ENCODE measurements at regions not wholly inside any gene's neighbourhood (a gene's known extent, or its start where the extent isn't known, plus 50 kb on each side); places are given as distances from the start of the nearest gene placed in this dataset.

GRCh38 chr5:39880985-39881384, 456.2 kb upstream of the DAB2 start:
- CTCF ChIA-PET, result no interaction called here
- DNase-seq (no peak), ATAC-seq (no peak)
- Mint-ChIP-seq H3K27me3 (peaks cover 4% of the 10 kb centered on the region), H3K9me3 (ENCODE audit: low read depth) (no peaks in the 10 kb centered on the region), H3K36me3 (no peaks in the 10 kb centered on the region), H3K27ac (no peak overlapping the region), H3K4me3 (no peak overlapping the region), H3K4me1 (no peaks in the 10 kb centered on the region)

DNA sequence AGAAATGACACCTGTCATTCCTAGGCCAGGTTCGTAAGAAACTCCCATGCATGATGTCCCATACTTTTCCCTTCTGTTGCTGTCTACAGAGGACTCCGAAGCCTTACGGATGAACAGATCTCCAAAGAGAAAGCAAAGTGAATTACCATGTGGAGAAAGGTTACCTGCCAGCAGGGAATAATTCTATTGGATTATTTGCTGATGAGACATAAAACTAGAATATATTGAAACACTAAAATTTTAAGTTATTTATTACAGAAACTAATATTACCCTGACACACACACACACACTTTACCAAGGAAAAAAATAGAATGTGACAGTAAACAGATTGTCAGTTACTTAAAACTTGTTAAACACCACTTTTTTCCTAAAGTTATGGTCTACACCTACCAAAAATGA, 452.7 kb upstream of the DAB2 start:
- no peak for ATAC-seq
- Mint-ChIP-seq H3K4me3 (no peak overlapping the region), H3K4me1 (no peaks in the 10 kb centered on the region), H3K27ac (no peak overlapping the region), H3K9me3 (ENCODE audit: low read depth) (no peaks in the 10 kb centered on the region), H3K27me3 (peaks cover 9% of the 10 kb centered on the region), H3K36me3 (no peaks in the 10 kb centered on the region)
- no peak for DNase-seq
- CTCF ChIA-PET, result no interaction called here

- Mint-ChIP-seq H3K9me3 (ENCODE audit: low read depth) (no peaks in the 10 kb centered on the region), H3K27ac (no peak overlapping the region), H3K27me3 (peaks cover 10% of the 10 kb centered on the region), H3K36me3 (no peaks in the 10 kb centered on the region), H3K4me3 (no peak overlapping the region), H3K4me1 (no peaks in the 10 kb centered on the region)
- no peak for ATAC-seq
- no peak for DNase-seq
- CTCF ChIA-PET, result no interaction called here
Observed at GRCh38 chr5:39876146-39876545, 451.4 kb upstream of the DAB2 start.

- Mint-ChIP-seq H3K36me3 (no peaks in the 10 kb centered on the region), H3K4me3 (no peak overlapping the region), H3K27ac (no peak overlapping the region), H3K27me3 (peaks cover 7% of the 10 kb centered on the region), H3K9me3 (ENCODE audit: low read depth) (no peaks in the 10 kb centered on the region), H3K4me1 (no peaks in the 10 kb centered on the region)
- DNase-seq (no peak), ATAC-seq (no peak)
- CTCF ChIA-PET, result no interaction called here
Observed at GRCh38 chr5:39870137-39870536, 445.4 kb upstream of the DAB2 start.

DNA sequence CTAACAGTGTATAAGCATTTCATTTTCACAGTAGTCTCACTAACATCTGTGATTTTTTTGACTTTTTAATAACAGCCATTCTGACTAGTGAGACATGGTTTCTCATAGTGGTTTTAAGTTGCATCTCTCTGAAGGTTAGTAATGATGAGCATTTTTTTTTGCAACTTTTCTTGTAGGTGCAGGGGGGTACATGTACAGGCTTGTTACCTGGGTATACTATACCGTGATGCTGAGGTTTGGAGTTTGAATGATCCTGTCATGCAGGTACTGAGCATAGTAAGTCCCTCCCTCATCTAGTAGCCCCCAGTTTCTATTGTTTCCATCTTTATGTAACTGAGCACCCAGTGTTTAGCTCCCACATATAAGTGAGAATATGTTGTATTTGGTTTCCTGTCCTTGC, 444.6 kb upstream of the DAB2 start:
- Mint-ChIP-seq H3K27ac (no peak overlapping the region), H3K36me3 (no peaks in the 10 kb centered on the region), H3K9me3 (ENCODE audit: low read depth) (no peaks in the 10 kb centered on the region)

GRCh38 chr5:39867923-39868322, 443.1 kb upstream of the DAB2 start:
- Mint-ChIP-seq H3K9me3 (ENCODE audit: low read depth) (no peaks in the 10 kb centered on the region), H3K4me1 (no peaks in the 10 kb centered on the region), H3K27me3 (peaks cover 3% of the 10 kb centered on the region), H3K27ac (no peak overlapping the region), H3K36me3 (no peaks in the 10 kb centered on the region), H3K4me3 (no peak overlapping the region)
- DNase-seq, result no peak
- CTCF ChIA-PET, result no interaction called here
- no peak for ATAC-seq

More for the DNA sequence above, 444.6 kb upstream of the DAB2 start:
- DNase-seq (no peak), ATAC-seq (no peak)
- no peaks in the 10 kb centered on the region for H3K4me1 Mint-ChIP-seq
- H3K4me3 Mint-ChIP-seq, result no peak overlapping the region
- CTCF ChIA-PET, result no interaction called here
- peaks cover 5% of the 10 kb centered on the region for H3K27me3 Mint-ChIP-seq

DNA sequence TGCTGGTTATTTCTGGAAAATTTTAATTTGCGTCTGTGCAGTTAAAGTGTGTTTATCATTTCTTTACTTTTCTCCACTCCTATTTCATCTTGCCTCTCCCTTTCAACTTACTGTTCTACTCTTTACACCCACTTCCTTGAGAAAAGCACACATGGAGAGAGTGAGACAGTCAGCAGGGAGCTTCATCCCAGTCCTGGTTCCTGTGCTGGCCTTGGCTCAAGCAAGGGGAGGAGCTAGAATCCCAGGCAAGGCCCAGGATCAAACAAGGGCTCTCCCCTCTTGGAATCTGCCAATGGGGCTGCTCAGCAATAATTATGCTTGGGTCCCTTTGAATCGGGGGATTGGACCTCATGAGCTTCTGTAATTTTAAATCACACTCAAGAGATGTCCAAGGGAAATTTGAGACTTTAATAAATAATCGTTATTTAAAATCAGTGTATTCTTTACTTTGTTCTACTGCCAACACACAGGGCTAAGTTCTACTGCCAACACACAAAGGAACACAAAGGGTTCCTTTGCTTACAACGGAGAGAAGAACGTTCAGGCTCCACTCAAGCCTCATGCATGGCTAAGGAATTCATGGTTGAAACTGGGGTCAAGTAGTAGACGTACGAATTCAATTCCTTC, 439.3 kb upstream of the DAB2 start:
- Mint-ChIP-seq H3K27me3 (no peaks in the 10 kb centered on the region), H3K9me3 (ENCODE audit: low read depth) (no peaks in the 10 kb centered on the region), H3K4me3 (no peak overlapping the region), H3K4me1 (no peaks in the 10 kb centered on the region), H3K27ac (no peak overlapping the region), H3K36me3 (no peaks in the 10 kb centered on the region)
- CTCF ChIA-PET, result no interaction called here
- ATAC-seq (no peak), DNase-seq (no peak)

DNA sequence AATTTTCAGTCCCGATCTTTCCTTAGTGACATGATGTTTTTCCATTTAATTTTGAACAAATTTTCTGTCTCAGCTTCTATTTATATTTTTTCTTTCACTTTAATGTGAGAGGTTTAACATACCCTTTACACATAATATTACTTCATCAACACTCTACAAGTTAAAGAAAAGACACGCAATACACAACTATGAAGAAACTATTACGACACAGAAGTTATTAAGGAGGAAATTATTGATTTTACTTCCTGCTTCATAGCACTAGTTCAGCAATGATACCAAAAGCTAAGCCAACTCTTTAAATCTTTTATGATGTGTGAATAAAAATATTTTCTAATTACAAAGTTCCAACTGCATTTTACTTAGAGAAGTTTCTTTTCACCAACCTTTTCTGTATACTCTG, 432.3 kb upstream of the DAB2 start:
- Mint-ChIP-seq H3K4me1 (no peaks in the 10 kb centered on the region), H3K27ac (no peak overlapping the region), H3K9me3 (ENCODE audit: low read depth) (no peaks in the 10 kb centered on the region), H3K27me3 (peaks cover 16% of the 10 kb centered on the region), H3K4me3 (no peak overlapping the region), H3K36me3 (no peaks in the 10 kb centered on the region)
- ATAC-seq (no peak), DNase-seq (no peak)
- CTCF ChIA-PET, result no interaction called here

- Mint-ChIP-seq H3K27ac (no peak overlapping the region), H3K27me3 (peaks cover 16% of the 10 kb centered on the region), H3K9me3 (ENCODE audit: low read depth) (no peaks in the 10 kb centered on the region), H3K4me1 (no peaks in the 10 kb centered on the region), H3K4me3 (no peak overlapping the region), H3K36me3 (no peaks in the 10 kb centered on the region)
- no peak for DNase-seq
- CTCF ChIA-PET, result no interaction called here
- ATAC-seq, result no peak
Observed at GRCh38 chr5:39854771-39855410, 430.1 kb upstream of the DAB2 start.

GRCh38 chr5:39850291-39850690, 425.5 kb upstream of the DAB2 start:
- Mint-ChIP-seq H3K4me1 (no peaks in the 10 kb centered on the region), H3K9me3 (ENCODE audit: low read depth) (no peaks in the 10 kb centered on the region), H3K27me3 (peaks cover 17% of the 10 kb centered on the region), H3K27ac (no peak overlapping the region), H3K4me3 (no peak overlapping the region), H3K36me3 (no peaks in the 10 kb centered on the region)
- ATAC-seq (no peak), DNase-seq (no peak)
- CTCF ChIA-PET, result no interaction called here

- no peaks in the 10 kb centered on the region for H3K9me3 Mint-ChIP-seq (ENCODE audit: low read depth)
- no peak overlapping the region for H3K4me3 Mint-ChIP-seq
- ATAC-seq (no peak), DNase-seq (no peak)
- peaks cover 10% of the 10 kb centered on the region for H3K27me3 Mint-ChIP-seq
- no peak overlapping the region for H3K27ac Mint-ChIP-seq
- H3K36me3 Mint-ChIP-seq, result no peaks in the 10 kb centered on the region
- CTCF ChIA-PET, result no interaction called here
- H3K4me1 Mint-ChIP-seq, result no peaks in the 10 kb centered on the region
Observed at GRCh38 chr5:39846144-39846543, 421.4 kb upstream of the DAB2 start.

DNA sequence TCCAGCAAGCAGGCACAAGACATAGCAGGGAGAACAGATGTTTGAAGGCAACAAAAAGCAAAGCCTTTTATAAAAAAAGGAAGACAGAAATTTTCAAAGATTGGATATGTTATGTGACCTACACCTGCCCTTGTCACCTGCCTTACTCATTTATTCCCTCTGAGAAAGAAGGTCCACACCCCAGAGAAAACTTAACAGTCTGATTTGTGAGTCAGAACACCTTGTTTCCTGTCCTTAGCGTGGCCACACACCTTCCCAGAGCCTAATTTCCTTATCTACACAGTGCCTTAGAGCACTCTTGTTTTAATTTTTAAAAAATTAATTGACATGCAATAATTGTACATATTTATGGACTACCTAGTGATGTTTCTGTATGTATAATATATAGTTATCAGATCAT, 419.0 kb upstream of the DAB2 start:
- ATAC-seq (no peak), DNase-seq (no peak)
- no peaks in the 10 kb centered on the region for H3K36me3 Mint-ChIP-seq
- CTCF ChIA-PET, result no interaction called here
- H3K27ac Mint-ChIP-seq, result no peak overlapping the region
- H3K4me3 Mint-ChIP-seq, result no peak overlapping the region
- no peaks in the 10 kb centered on the region for H3K4me1 Mint-ChIP-seq
- no peaks in the 10 kb centered on the region for H3K9me3 Mint-ChIP-seq (ENCODE audit: low read depth)
- H3K27me3 Mint-ChIP-seq, result peaks cover 8% of the 10 kb centered on the region

DNA sequence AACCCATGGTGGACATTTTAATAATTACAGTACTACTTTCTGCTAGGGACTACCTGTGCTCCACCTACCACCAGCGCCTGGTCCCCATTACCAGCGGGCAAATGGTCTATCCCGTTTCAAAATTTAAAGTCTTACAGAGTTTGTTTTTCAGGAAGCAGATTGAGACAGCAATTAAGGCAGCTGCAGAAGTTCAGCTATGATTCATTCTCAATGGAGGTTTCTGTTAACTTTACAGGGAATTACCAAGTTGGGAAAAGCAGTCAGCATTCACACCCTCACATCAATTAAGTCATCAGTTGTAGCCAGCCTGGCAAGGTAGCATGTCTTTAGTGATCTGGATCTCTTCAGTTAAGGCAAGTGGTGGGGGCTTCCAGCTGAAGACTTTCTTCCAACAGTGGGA, 410.6 kb upstream of the DAB2 start:
- no peaks in the 10 kb centered on the region for H3K4me1 Mint-ChIP-seq
- H3K27me3 Mint-ChIP-seq, result peaks cover 12% of the 10 kb centered on the region
- CTCF ChIA-PET, result interaction anchor here (1.1 kb wide), 1 partner anchor 11 kb away, joined by 3 read pairs; no protein-coding TSS in a partner anchor
- H3K27ac Mint-ChIP-seq, result no peak overlapping the region
- no peak overlapping the region for H3K4me3 Mint-ChIP-seq
- DNase-seq, result no peak
- ATAC-seq, result no peak
- no peaks in the 10 kb centered on the region for H3K36me3 Mint-ChIP-seq
- H3K9me3 Mint-ChIP-seq (ENCODE audit: low read depth), result no peaks in the 10 kb centered on the region

DNA sequence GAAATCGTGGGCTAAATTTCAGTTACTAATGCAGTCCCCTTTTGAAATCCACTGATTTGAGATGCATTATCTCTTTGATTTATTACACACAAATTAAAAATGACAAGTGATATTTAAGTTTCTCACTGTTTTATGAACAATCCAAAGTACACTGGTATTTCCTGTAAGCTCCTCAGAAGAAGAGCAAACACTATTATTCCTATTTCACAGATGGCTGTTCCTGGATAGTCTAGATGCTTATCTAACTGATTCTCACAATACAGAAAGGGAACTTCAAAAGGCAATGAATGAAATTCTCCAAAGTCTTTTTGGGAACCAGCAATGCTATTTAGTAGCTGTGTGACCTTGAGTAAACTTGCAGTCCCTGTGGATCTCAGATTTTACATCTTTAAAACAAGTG, 404.7 kb upstream of the DAB2 start:
- no peak overlapping the region for H3K27ac Mint-ChIP-seq
- no peaks in the 10 kb centered on the region for H3K4me1 Mint-ChIP-seq
- ATAC-seq (no peak), DNase-seq (no peak)
- H3K36me3 Mint-ChIP-seq, result no peaks in the 10 kb centered on the region
- H3K4me3 Mint-ChIP-seq, result no peak overlapping the region
- CTCF ChIA-PET, result no interaction called here
- peaks cover 8% of the 10 kb centered on the region for H3K27me3 Mint-ChIP-seq
- H3K9me3 Mint-ChIP-seq (ENCODE audit: low read depth), result no peaks in the 10 kb centered on the region

DNA sequence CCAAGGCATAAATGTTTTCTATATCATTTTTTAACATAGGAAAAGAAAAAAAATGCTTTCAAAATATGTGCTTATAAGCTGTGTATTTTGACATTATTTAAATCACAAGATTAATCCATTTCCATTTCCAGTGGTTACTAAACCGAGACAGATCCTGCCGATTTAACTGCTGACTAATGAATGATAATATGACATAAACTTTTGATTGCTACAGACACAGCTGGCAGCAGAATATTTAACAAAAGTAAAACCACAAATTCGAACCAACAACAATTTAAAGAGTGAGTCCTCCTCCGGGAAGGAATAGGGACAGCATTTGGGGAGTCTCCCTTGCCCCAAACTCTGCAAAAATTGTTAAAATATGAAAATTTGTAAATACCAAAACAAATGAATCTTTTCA, 401.3 kb upstream of the DAB2 start:
- H3K4me1 Mint-ChIP-seq, result no peaks in the 10 kb centered on the region
- H3K27me3 Mint-ChIP-seq, result peaks cover 3% of the 10 kb centered on the region
- no peaks in the 10 kb centered on the region for H3K36me3 Mint-ChIP-seq
- DNase-seq (no peak), ATAC-seq (no peak)
- no peak overlapping the region for H3K27ac Mint-ChIP-seq
- H3K9me3 Mint-ChIP-seq (ENCODE audit: low read depth), result no peaks in the 10 kb centered on the region
- no peak overlapping the region for H3K4me3 Mint-ChIP-seq
- CTCF ChIA-PET, result no interaction called here

Measured in activated CD8-positive, alpha-beta memory T cell treated with anti-CD3 and anti-CD28 coated beads, Interleukin-2, amount 10 ng/mL, durations not matched to agents 7 days and 5 days (primary cell).